LNCAP (cell line): ENCODE measurements at regions not wholly inside any gene's neighbourhood (a gene's known extent, or its start where the extent isn't known, plus 50 kb on each side); places are given as distances from the start of the nearest gene placed in this dataset.

ENCODE experiments used
- TF ChIP-seq, protein P1 (sequence below): fragments of 450-650 bp; IDR thresholded peaks from 2 replicates; pipeline ENCODE4 v1.5.1; 2017; ENCODE audit warnings: mild to moderate bottlenecking

DNA sequence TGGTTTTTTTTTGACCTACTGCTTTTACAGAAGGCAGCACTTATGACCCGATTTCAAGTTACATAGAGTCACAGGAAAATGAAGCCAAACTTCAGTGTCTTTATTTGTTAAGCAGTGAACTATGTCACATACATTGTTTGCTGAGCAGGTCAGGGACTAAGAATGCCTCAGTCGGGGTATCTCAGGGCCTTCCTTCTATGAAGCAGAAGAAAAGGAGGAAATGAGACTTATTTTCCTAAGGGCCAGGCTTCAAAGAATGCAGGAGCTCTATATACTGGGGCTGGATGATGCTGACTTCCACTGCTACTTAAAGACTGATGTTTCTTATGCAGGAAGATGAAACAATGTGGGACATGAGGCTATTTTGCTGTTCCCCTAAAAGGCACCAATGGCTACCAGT, 558.4 kb upstream of the IGFBP7 start:
- TF ChIP-seq, protein P1, sequence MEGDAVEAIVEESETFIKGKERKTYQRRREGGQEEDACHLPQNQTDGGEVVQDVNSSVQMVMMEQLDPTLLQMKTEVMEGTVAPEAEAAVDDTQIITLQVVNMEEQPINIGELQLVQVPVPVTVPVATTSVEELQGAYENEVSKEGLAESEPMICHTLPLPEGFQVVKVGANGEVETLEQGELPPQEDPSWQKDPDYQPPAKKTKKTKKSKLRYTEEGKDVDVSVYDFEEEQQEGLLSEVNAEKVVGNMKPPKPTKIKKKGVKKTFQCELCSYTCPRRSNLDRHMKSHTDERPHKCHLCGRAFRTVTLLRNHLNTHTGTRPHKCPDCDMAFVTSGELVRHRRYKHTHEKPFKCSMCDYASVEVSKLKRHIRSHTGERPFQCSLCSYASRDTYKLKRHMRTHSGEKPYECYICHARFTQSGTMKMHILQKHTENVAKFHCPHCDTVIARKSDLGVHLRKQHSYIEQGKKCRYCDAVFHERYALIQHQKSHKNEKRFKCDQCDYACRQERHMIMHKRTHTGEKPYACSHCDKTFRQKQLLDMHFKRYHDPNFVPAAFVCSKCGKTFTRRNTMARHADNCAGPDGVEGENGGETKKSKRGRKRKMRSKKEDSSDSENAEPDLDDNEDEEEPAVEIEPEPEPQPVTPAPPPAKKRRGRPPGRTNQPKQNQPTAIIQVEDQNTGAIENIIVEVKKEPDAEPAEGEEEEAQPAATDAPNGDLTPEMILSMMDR = no peak

DNA sequence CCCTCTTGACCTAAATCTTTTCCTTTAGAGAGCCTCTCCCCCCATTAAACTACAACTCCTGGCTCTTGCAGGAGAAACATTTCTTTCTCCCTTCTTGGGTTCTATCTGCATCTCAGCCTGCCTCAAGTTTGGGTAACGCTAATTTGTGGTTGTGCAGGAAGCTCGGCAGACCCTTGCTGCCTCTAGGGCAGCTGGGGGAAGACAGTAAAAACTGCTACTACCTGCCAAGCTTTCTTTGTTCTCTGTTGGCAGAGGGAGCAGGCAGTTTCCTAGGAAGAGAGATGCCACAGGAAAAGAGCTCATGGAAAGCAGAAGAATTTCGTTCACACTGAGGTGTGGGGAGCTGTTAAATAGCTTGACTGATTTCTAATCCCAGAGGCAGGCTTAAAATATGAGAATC, 555.6 kb upstream of the IGFBP7 start:
- TF ChIP-seq, protein P1 = no peak

DNA sequence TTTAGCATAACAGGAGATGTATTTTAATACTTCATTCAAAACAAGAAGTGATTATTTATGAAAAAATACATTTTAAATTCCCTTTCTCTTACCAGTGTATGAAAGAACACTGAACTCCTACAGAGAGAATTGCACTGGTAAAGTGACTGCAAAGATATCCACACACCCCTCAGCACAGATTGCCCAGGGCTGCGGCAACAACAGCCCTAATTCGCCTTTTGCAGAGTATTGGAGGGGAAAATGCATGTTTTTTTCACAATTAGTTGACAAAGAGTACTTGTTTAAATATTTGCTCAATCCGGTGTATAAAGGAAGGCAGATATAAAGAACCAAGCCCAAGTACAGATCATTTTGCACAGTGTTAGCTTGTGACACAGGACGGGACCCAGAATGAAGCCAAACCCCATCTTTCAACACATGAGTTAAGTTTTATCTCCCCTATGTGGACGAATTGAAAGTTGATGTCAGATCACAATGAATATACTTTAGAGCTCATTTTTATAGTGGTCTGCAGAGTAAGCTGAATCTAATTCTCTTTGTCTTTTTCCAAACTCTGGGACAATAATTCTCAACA, 551.4 kb upstream of the IGFBP7 start:
- TF ChIP-seq, protein P1 = no peak

DNA sequence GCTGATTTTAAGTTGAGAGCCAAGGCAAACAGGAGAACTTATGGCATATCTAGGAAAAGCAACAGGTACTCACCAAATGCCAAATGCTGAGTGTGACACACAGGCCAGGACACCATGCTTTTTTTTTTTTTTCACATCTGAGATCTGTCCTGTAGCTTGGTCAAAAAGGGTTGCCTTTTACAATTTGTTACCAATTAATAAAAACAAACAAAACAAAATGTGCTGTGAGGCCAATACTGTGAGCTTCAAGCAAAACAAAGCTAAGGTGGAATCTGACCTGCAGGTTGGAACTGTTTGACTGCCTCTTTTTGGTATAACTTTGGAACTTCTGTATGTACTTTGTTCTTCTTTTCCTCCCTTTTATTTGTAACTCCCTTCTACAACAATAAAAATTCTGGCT, 548.5 kb upstream of the IGFBP7 start:
- TF ChIP-seq, protein P1 = no peak

DNA sequence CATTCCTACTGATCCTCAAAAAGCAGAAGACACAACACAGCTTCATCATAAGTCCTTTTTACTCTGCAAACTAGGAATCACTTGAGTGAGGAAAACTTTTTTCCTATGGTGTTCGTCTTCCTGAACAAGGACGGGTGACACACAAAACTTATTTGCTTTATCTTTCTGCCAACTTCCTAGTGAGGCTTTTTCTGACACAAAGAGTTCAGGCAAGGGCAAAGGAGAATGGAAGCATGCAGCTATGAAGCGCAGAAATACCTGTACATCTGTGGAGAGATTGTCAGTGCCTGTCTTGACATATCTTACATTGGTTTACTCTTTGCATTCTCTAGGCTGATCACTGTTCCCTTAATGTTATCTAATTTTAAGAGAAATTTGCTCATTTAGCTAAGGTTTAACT, 548.0 kb upstream of the IGFBP7 start:
- TF ChIP-seq, protein P1 = no peak

DNA sequence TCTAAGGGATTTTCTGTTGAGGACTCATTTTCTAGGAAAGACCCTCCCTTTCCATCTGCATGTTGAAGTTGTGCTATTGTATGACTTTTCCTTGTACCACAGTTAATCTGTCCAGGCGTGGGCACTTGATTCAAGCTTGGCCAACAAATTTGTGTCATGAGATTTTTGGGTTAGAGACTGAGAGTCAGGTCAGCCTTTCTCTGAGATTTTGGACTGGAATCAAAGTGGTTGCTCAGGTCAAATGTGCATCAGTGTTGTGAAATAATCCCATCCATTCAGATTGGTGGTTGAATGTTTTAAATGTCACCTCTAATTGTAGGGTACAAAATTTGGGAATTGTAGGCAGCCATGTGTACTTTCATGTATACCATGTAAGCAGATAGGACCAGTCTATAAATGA, 545.2 kb upstream of the IGFBP7 start:
- TF ChIP-seq, protein P1 = no peak

DNA sequence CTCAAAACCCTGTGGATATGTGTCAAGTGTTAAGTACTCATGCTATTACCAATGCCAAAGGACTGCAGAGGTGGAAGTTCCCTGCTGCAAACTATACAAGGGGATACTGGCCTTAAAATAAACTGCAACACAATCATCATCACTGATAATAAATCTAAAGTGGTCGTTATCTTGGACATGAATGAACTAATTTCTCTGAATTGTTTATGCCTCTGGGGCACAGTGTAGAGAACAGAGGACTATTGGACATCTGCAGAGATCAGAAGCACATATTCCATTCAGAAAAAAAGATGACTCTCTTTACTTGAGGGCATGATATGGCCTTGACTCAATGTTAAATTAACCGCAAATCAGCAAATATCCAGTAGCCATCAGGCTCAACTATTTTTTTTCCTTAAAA, 542.6 kb upstream of the IGFBP7 start:
- TF ChIP-seq, protein P1 = no peak
